ENCODE measurements at regions not wholly inside any gene's neighbourhood (a gene's known extent, or its start where the extent isn't known, plus 50 kb on each side); places are given as distances from the start of the nearest gene placed in this dataset.

DNA sequence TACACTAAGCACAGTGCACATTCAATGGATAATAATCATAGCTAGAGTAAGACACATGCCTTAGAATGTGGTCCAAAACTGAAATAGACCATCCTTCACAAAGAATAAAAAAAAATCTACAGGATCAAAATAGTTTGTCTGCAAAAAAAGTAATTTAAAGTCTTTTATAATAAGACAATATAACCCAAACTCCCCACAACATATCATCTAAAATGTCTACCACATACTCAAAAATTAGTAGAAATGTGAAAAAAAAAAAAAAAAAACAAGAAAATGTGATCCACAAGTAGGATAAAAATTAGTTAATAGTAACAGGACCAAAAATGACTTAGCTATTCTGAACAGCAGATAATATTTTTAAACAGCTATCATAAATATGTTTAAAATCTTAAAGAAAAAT is 557.2 kb upstream of the ARID1B start:
- no peak overlapping the region for H3K9ac ChIP-seq (ENCODE audit: low read length)
- H3K4me2 ChIP-seq (ENCODE audit: low read length), result no peak overlapping the region
- H3K9me2 ChIP-seq (ENCODE audit: insufficient read depth, low read length), result no peaks in the 10 kb centered on the region
- TF ChIP-seq EP300 (conservative IDR thresholded peaks at IDR 0.05; ENCODE audit: poor library complexity, severe bottlenecking) (no peak), EZH2 (IDR thresholded peaks at IDR 0.05; ENCODE audit: borderline replicate concordance, insufficient read depth, low read length, poor library complexity, severe bottlenecking) (no peak)
- no peak overlapping the region for H3K4me3 ChIP-seq (ENCODE audit: low read length)
- no peaks in the 10 kb centered on the region for H3K36me3 ChIP-seq (ENCODE audit: insufficient read depth, low read length)
- H2AFZ ChIP-seq (ENCODE audit: low read depth, low read length), result no peak overlapping the region
- H3K79me2 ChIP-seq (replicated peaks; ENCODE audit: insufficient read depth, low read length), result no peaks in the 10 kb centered on the region
- H4K20me1 ChIP-seq (ENCODE audit: insufficient read depth), result no peaks in the 10 kb centered on the region
- H3K27ac ChIP-seq (ENCODE audit: low read length), result no peak overlapping the region
- no peaks in the 10 kb centered on the region for H3K9me3 ChIP-seq (ENCODE audit: low read length)
- H3K27me3 ChIP-seq (ENCODE audit: insufficient read depth, low read depth, low read length), result no peaks in the 10 kb centered on the region
- no peaks in the 10 kb centered on the region for H3F3A ChIP-seq (ENCODE audit: insufficient read depth, low read length, poor library complexity, severe bottlenecking)

DNA sequence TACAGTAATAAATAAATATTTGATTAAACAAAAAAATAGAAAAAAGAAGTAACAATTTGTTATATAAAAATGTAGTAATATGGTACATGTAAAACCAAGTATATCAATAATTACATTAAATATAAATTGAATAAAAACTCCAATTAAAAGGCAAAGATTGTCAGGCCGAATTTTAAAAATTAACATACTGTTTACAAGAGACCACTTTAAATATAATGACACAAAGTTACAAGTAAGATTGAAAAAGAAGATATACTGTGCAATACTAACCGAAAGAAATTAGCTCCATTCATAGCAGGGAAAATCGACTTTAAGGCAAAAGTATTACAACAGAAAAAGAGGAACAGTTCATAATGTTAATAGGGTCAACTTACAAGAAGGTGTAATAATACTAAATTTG is 571.5 kb upstream of the ARID1B start:
- Histone ChIP-seq H4K20me1 (ENCODE audit: insufficient read depth) (no peaks in the 10 kb centered on the region), H3K27me3 (ENCODE audit: insufficient read depth, low read depth, low read length) (no peaks in the 10 kb centered on the region), H2AFZ (ENCODE audit: low read depth, low read length) (no peak overlapping the region), H3K4me2 (ENCODE audit: low read length) (no peak overlapping the region), H3K9ac (ENCODE audit: low read length) (no peak overlapping the region), H3K9me2 (ENCODE audit: insufficient read depth, low read length) (no peaks in the 10 kb centered on the region), H3K9me3 (ENCODE audit: low read length) (no peaks in the 10 kb centered on the region), H3K4me3 (ENCODE audit: low read length) (no peak overlapping the region), H3F3A (ENCODE audit: insufficient read depth, low read length, poor library complexity, severe bottlenecking) (no peaks in the 10 kb centered on the region), H3K79me2 (replicated peaks; ENCODE audit: insufficient read depth, low read length) (no peaks in the 10 kb centered on the region), H3K36me3 (ENCODE audit: insufficient read depth, low read length) (no peaks in the 10 kb centered on the region), H3K27ac (ENCODE audit: low read length) (no peak overlapping the region)
- TF ChIP-seq SMC3 (conservative IDR thresholded peaks at IDR 0.05; ENCODE audit: poor library complexity), result no peak
- TF ChIP-seq TAF1 (IDR thresholded peaks at IDR 0.05; ENCODE audit: low read depth), result no peak
- TF ChIP-seq, protein P1, sequence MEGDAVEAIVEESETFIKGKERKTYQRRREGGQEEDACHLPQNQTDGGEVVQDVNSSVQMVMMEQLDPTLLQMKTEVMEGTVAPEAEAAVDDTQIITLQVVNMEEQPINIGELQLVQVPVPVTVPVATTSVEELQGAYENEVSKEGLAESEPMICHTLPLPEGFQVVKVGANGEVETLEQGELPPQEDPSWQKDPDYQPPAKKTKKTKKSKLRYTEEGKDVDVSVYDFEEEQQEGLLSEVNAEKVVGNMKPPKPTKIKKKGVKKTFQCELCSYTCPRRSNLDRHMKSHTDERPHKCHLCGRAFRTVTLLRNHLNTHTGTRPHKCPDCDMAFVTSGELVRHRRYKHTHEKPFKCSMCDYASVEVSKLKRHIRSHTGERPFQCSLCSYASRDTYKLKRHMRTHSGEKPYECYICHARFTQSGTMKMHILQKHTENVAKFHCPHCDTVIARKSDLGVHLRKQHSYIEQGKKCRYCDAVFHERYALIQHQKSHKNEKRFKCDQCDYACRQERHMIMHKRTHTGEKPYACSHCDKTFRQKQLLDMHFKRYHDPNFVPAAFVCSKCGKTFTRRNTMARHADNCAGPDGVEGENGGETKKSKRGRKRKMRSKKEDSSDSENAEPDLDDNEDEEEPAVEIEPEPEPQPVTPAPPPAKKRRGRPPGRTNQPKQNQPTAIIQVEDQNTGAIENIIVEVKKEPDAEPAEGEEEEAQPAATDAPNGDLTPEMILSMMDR (IDR thresholded peaks at IDR 0.05; ENCODE audit: poor library complexity, severe bottlenecking), result no peak
- no peak for TF ChIP-seq RAD21 (conservative IDR thresholded peaks at IDR 0.05)
- TF ChIP-seq MXI1 (conservative IDR thresholded peaks at IDR 0.05; ENCODE audit: poor library complexity, severe bottlenecking), result no peak
- TF ChIP-seq POLR2AphosphoS5 (IDR thresholded peaks at IDR 0.05), result no peak
- TF ChIP-seq EZH2 (IDR thresholded peaks at IDR 0.05; ENCODE audit: borderline replicate concordance, insufficient read depth, low read length, poor library complexity, severe bottlenecking), result no peak
- TF ChIP-seq, protein P2, sequence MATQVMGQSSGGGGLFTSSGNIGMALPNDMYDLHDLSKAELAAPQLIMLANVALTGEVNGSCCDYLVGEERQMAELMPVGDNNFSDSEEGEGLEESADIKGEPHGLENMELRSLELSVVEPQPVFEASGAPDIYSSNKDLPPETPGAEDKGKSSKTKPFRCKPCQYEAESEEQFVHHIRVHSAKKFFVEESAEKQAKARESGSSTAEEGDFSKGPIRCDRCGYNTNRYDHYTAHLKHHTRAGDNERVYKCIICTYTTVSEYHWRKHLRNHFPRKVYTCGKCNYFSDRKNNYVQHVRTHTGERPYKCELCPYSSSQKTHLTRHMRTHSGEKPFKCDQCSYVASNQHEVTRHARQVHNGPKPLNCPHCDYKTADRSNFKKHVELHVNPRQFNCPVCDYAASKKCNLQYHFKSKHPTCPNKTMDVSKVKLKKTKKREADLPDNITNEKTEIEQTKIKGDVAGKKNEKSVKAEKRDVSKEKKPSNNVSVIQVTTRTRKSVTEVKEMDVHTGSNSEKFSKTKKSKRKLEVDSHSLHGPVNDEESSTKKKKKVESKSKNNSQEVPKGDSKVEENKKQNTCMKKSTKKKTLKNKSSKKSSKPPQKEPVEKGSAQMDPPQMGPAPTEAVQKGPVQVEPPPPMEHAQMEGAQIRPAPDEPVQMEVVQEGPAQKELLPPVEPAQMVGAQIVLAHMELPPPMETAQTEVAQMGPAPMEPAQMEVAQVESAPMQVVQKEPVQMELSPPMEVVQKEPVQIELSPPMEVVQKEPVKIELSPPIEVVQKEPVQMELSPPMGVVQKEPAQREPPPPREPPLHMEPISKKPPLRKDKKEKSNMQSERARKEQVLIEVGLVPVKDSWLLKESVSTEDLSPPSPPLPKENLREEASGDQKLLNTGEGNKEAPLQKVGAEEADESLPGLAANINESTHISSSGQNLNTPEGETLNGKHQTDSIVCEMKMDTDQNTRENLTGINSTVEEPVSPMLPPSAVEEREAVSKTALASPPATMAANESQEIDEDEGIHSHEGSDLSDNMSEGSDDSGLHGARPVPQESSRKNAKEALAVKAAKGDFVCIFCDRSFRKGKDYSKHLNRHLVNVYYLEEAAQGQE (IDR thresholded peaks at IDR 0.05; ENCODE audit: borderline replicate concordance), result no peak
- no peak for TF ChIP-seq EP300 (conservative IDR thresholded peaks at IDR 0.05; ENCODE audit: poor library complexity, severe bottlenecking)

GRCh38 chr6:156199182-156199581 is 578.0 kb upstream of the ARID1B start:
- Histone ChIP-seq H3K4me3 (ENCODE audit: low read length) (no peak overlapping the region), H3K79me2 (replicated peaks; ENCODE audit: insufficient read depth, low read length) (no peaks in the 10 kb centered on the region), H3K36me3 (ENCODE audit: insufficient read depth, low read length) (no peaks in the 10 kb centered on the region), H3K4me2 (ENCODE audit: low read length) (no peak overlapping the region), H3K9me2 (ENCODE audit: insufficient read depth, low read length) (no peaks in the 10 kb centered on the region), H3K27ac (ENCODE audit: low read length) (no peak overlapping the region), H3K27me3 (ENCODE audit: insufficient read depth, low read depth, low read length) (no peaks in the 10 kb centered on the region), H4K20me1 (ENCODE audit: insufficient read depth) (no peaks in the 10 kb centered on the region), H3K9me3 (ENCODE audit: low read length) (no peaks in the 10 kb centered on the region), H3K9ac (ENCODE audit: low read length) (no peak overlapping the region), H3F3A (ENCODE audit: insufficient read depth, low read length, poor library complexity, severe bottlenecking) (no peaks in the 10 kb centered on the region), H2AFZ (ENCODE audit: low read depth, low read length) (no peak overlapping the region)
- no peak for TF ChIP-seq MXI1 (conservative IDR thresholded peaks at IDR 0.05; ENCODE audit: poor library complexity, severe bottlenecking)
- TF ChIP-seq SMC3 (conservative IDR thresholded peaks at IDR 0.05; ENCODE audit: poor library complexity), result no peak

Measured in neural cell (in vitro differentiated cells).